HG02870 (cell line): ENCODE measurements at regions not wholly inside any gene's neighbourhood (a gene's known extent, or its start where the extent isn't known, plus 50 kb on each side); places are given as distances from the start of the nearest gene placed in this dataset.
"Not testable (repeated sequence)": the region's sequence is repeated elsewhere in the genome, so short reads cannot be mapped to it uniquely, and the experiment has no call there.

Experiments
- ATAC-seq: cut with Tn5 transposase; IDR thresholded peaks from one replicate; pipeline ENCODE4 v1.9.1; 2021; ENCODE audit warnings: mild to moderate bottlenecking, moderate library complexity; ENCODE audit not compliant: unreplicated experiment

- ATAC-seq: no peak
Measured at GRCh38 chr12:94817695-94818075, 167.3 kb upstream of the TMCC3 start.

- not testable (repeated sequence) for ATAC-seq
Measured at GRCh38 chr12:94817201-94817600, 166.8 kb upstream of the TMCC3 start.

DNA sequence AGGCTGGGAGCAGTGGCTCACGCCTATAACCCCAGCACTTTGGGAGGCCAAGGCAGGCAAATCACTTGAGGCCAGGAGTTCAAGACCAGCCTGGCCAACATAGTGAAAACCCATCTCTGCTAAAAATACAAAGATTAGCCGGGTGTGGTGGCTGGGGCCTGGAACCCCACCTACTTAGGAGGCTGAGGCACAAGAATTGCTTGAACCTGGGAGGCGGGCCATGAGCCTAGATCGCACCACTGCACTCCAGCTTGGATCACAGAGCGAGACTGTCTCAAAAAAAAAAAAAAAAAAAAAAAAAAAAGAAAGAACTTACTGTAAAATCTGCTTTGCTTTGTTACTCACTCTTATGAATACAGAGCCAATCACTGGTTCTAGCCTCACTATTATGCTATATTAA lies 166.4 kb upstream of the TMCC3 start:
- ATAC-seq: not testable (repeated sequence)

DNA sequence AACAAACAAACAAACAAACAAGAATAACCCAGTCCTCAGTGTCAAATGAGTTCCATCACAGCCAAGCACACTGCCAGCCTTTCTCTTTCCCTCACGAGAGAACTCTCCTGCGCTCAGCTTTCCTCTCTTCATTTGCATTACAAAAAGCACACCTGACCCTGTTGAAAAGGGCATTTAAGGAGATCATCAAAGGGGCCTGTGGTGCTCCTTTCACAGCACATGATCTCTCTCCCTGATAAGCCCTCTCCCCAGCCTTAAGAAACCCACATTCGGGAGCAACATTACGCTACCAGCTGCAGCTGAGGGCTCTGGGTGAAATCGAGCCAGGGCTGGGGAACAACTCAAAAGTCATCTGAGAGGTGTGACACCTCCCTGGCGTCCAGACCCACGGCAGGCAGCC lies 165.6 kb upstream of the TMCC3 start:
- no peak for ATAC-seq

- no peak for ATAC-seq
Measured at GRCh38 chr12:94815450-94815849, 165.1 kb upstream of the TMCC3 start.

DNA sequence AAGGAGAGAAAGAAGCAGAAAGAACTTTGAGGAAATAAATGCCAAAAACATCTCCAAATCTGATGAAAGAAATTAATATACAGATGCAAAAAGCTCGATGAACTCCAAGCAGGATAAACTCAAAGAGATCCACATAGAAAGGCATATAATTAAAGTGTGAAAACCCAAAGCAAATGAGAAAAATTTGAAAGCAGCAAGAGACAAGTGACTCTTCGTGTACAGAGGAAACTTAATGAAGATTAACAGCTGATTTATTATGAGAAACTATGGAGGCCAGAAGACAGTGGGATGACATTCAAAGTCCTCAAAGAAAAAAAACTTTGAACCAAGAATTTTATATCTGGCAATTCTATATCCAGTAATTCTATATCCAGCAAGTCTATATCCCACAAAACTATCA lies 163.0 kb upstream of the TMCC3 start:
- ATAC-seq: no peak

DNA sequence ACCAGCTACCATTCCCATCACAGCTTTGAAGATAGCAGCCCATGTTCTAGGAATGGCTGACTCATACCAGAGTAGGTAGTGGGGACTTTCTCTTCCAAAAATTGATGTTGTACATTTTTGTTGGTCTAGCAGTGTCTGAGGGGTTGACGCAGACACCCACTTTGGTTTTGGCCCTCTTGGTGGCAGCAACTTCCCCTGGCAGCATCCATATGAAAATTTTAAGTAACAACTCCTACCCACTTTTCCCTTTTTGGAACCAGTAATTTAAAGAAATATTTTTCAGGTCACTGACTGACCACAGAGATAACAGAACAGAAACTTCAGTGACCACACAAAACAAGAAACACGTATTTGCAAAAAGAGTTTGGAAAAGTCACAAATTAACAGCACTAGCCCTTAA lies 162.0 kb upstream of the TMCC3 start:
- no peak for ATAC-seq

DNA sequence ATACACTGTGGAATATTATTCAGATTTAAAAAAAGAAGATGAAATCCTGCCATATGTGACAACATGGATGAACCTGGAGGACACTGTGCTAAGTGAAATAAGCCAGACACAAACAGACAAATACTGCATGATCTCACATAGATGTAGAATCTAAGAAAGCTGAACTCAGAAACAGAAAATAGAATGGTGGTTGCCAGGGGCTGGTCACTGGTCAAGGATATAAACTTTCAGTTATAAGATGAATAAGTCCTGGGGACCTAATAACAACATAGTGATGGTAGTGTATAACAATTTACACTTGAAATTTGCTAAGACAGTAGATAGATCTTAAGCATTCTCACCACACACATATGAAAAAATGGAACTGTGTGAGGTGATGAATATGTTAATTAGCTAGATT lies 161.3 kb upstream of the TMCC3 start:
- ATAC-seq: no peak

GRCh38 chr12:94807951-94808350 lies 157.6 kb upstream of the TMCC3 start:
- no peak for ATAC-seq

- no peak for ATAC-seq
Measured at GRCh38 chr12:94806617-94807016, 156.3 kb upstream of the TMCC3 start.

DNA sequence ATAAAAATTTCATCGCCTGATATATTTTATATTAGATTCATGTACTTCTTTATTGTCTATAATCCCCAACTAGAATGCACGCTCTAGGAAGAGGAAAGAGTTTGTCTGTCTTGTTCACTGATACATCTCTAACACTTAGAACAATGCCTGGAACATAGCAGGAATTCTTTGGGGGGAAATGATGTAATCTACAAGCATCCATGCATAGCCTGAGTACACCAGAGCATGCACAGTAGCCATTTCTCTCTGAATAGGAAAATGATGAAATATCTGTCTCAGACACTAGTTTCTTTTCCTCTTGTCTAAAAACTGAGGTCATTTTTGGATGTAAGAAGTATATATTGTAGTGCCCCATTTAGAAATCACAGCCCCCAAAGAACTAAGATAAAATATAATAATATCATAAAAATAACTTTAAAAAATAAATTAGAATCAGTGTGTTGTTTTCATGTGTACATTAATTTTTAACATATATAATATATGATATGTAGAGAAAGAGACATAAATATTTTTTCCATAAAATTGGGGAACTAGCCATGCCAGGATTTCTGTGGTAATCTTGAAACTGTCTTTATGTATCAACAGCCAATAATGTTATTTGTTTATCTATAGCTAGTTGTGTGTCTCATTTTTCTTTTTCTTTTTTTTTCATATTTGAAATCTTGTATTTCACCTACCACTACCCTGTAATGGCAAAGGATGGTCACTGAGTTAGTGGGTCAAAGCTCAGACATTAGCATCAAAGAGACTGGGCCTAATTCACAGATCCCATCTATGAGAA lies 155.6 kb upstream of the TMCC3 start:
- no peak for ATAC-seq

DNA sequence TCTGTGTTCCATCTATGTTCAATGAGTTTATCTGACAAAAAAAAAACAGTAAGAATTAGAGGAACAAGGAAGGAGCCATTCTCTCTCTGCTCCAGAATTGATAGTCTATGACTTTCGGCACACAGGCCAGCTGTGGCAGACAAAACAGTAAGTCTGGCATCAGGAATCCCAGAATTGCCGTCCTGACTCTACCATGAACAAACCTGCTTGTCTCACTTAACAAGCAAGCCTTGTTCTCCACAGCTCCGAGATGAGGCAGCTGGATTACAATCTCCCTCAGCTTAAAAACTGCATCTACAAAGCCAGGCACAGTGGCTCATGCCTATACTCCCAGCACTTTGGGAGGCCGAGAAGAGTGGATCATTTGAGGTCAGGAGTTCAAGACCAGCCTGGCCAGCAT lies 153.6 kb upstream of the TMCC3 start:
- ATAC-seq: no peak

- ATAC-seq: no peak
Measured at GRCh38 chr12:94802796-94803195, 152.4 kb upstream of the TMCC3 start.

GRCh38 chr12:94801745-94802144 lies 151.4 kb upstream of the TMCC3 start:
- no peak for ATAC-seq

DNA sequence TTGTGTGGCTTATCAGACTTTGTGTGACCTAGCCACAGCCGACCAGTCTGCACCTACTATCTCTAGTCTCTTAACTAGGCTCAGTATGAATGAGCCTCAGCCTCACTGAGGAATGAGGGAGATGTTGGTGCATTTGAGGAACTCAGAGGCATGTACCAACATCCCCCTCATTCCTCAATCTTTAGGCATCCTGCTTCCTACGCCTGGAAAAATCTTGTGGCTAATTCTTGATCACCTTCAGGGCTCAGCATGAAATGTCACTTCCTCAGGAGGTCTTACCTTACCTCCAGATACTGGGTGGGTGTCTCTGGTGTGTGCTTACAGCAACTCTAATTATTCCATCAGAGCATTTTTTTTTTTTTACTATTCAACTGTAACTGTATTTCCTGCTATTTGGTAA lies 148.8 kb upstream of the TMCC3 start:
- no peak for ATAC-seq

- no peak for ATAC-seq
Measured at GRCh38 chr12:94798113-94798512, 147.8 kb upstream of the TMCC3 start.

DNA sequence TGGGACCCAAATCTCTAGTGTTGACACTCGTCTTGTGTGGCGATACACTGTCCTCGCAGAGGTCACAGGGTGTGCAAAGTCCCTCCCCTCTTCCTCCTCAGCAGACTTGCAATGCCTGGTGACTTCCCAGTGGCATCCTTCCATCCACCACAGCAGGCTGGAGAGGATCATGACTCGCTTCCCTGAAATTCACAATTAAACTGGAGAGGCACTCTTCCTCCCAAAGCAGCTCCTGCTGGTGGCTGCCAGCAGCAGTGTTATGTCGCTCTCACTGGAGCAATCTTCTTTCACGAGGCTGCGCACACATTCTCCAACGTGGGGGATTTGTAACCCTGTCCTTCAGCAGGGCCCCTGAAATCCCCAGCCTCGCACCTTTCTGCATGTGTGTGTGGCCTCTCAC lies 145.2 kb upstream of the TMCC3 start:
- no peak for ATAC-seq

DNA sequence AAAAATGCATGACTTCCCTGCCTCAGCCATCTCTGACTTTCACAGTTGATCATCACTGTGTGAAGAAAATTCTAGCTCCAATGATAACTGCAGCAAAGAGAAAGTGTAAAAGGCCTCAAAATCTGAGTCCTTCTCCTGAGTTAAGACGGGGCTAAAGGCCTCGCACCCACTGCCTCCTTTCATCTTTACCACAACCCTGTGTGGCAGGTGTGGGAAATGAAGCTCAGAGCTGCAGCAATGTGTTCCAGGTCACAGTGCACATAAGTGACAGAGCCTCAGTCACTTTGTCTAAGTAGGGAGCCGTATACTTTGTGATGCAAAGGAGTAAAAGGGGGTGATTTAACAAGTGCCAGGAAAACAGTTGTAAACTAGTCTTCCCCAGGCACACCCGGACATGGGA lies 144.7 kb upstream of the TMCC3 start:
- ATAC-seq: peak; percentile 53

- no peak for ATAC-seq
Measured at GRCh38 chr12:94793191-94793595, 142.8 kb upstream of the TMCC3 start.

DNA sequence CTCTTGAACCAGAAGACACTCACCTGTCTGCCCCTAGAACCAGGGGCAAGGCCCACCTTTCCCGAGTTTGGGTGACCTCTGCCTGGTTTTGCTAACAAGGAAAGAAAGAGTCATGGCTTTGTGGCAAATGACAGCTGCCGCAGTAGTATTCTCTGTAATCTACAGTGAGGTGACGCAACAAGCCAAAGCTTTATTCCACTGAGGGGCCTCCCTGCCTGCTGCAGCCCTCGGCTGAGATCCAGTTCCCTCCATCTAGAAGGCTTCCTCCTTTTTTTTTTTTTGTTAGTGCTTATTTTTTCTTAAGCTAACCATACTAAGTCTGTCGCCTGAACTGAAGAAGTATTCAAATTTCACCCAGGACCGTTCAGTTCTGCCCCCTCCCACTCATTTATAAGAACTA lies 142.3 kb upstream of the TMCC3 start:
- ATAC-seq: no peak

- ATAC-seq: no peak
Measured at GRCh38 chr12:94791933-94792332, 141.6 kb upstream of the TMCC3 start.

DNA sequence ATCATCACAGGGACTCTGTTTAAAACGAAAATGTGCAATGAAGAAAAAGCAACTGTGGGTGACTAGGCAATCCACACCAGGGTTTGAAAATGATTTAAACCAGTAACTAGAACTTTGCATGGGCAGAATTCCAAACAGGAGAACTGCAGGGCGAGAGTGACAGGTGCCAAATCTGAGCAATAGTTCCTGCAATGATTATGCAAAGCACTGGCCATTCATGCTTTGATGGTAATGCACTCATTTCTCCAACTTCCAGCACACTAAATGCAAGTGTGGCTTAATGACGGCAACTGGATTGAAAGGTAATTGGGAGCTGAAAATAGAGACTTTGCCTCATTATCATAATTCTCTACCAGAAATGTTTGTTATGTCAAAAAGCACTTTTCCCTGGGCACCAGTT lies 140.5 kb upstream of the TMCC3 start:
- no peak for ATAC-seq

DNA sequence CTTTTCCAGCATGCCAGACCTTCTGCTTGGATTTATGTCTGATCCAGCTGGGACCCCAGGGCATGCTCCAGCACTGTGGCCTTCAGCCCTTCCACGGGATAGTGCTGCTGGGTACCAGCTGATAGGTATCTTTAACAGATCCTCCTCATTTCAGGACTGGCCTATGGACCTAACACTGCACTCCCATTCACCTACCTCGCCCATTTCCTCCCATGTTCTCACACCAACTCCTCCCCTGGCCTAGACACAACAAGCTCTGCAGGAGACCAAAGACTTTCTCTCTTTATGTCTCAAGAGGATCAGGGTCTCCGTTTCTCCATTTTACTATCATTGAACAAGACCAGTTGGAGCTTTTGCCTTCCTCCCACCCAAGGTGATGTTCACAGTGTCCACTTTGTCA lies 140.0 kb upstream of the TMCC3 start:
- no peak for ATAC-seq
